HG03095 (cell line): ENCODE measurements at regions not wholly inside any gene's neighbourhood (a gene's known extent, or its start where the extent isn't known, plus 50 kb on each side); places are given as distances from the start of the nearest gene placed in this dataset.
A peak's percentile ranks its signal among the peaks of the same experiment; 100 is the strongest.

ENCODE experiments used
- ATAC-seq: cut with Tn5 transposase; IDR thresholded peaks from one replicate; pipeline ENCODE4 v1.9.1; 2021; ENCODE audit warnings: moderate library complexity; ENCODE audit not compliant: unreplicated experiment

DNA sequence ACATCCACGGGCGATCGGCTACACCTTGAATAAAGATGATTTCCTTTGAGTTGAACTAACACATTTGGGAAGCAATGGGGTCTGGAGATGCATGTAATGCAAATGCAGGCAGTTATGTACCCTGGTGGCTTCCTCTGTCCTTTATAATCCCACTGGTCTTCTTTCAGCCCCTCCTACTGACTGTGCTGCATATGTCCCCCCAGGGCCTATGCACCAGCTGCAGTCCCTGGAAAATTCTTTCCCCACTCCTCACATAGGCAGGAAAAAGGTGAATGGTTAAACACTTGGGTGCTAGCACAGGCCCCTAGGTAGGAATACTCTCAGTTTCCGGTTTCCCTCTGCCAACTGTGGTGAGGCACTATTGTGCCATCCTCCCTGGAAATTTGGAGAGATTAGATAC lies 294.8 kb upstream of the SOX5 start:
- ATAC-seq, result no peak

DNA sequence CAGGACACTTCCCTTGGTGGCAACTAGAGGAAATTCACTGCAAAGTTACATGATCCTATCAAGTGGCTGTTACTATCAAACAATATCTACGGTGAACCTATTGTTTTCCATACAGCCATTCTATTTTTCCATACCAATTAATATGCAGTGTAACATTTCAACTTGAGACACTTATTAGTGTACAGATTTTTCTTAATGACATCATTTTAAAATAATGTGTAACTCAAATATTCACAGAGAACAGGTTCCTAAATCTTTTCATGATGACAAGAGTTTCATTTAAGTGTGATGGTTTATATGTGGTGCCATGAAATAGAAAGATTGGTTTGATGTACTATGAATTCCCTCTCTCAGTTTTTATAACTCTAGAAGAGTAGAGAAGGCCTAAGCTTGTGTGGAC lies 291.2 kb upstream of the SOX5 start:
- no peak for ATAC-seq

DNA sequence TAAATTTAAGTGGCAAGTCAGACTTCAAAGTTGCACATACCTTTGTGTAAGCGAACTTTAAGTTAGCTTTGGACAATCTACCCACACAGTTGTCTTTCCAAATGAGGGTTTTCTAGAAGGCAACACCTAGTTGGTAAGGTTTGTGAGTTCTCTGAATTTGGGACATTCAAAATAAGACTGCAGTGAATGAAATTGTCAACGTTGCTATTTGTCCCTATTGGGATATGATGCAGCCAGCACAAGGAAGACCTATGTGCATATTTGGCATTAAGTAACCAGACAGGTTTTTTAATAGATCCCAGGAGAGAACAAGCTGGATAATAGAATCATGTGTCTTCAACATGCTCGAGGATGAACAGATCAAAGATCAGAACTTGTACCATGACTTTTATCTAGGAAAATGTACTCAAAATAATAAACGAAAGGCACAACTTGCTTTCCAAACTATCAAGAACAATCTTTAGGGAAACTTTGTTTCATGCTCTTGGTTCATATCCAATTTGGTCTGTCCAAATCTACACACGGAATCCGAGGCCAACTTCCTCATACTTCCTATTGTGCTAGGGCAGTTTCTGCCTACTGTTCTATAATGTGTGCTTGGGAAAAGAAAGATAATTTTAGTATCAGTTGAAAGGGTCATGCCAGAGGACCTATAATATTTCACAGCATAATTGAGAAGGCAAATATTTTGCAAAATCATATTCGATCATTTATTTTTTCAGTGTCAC lies 284.2 kb upstream of the SOX5 start:
- ATAC-seq, result no peak

DNA sequence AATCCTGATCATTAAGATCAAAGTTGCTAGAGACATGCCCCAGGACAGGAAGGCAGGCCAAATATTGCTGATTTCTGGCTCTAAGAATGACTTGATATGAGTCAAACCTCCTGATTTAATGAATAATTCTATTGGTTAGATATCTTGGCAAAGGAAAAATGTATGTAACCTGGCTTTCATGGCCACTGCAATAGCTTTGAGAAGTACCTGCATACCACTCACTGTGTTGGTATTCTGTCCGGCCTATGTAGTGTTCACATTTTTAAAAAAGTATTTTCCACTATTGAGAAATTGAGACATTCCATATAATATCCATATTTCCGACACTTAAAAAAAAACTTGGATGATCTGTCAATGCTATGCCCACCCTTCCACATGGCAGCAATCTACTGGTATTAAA lies 283.1 kb upstream of the SOX5 start:
- ATAC-seq, result no peak

DNA sequence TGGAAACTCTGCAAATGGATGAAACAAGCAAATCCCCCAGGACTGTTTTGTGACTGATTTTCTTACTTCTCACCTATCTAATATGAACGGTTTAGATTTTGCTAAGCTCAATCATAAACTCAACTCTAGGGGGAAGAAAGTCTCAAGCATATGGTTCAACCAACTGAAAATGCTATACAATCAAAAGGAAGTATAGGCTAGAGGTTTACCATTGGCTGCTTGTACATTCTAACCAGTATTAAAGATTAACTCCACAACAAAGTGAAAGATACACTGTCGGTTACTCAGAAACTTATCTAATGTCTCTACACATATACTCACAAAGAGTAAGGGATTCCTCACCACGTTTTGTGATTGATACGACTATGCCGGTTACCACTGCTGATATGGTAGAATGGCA lies 281.8 kb upstream of the SOX5 start:
- peak; percentile 81 for ATAC-seq

DNA sequence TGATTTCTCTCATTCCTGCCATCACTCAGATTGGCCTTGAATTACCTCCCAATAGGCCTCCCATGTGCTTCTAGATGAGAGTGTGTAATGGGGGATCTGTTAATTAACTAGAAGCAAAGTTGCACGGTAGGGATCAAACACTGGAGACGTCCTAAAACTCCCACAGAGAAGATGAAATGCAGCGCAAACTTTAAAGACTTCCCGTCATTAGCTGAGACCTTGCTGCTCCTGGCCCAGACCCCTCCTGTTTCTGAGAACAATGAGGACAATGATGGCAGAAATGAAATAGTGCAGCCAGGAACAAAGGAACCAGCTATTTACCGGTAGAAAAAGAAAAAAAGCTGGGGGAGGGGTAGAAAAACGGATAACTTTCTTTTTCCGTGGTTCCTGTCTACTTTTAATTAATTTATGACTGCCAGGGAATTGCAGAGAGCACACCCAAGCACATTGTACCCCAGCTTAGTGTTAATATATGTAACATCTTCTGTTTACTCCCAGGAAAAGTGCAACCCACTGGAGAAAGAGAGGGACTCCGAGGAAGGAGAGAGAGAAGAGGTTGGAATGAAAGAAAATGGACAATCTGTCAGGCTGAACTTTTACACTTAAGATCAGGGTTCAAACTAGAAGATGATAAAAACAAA lies 280.7 kb upstream of the SOX5 start:
- ATAC-seq, result no peak

DNA sequence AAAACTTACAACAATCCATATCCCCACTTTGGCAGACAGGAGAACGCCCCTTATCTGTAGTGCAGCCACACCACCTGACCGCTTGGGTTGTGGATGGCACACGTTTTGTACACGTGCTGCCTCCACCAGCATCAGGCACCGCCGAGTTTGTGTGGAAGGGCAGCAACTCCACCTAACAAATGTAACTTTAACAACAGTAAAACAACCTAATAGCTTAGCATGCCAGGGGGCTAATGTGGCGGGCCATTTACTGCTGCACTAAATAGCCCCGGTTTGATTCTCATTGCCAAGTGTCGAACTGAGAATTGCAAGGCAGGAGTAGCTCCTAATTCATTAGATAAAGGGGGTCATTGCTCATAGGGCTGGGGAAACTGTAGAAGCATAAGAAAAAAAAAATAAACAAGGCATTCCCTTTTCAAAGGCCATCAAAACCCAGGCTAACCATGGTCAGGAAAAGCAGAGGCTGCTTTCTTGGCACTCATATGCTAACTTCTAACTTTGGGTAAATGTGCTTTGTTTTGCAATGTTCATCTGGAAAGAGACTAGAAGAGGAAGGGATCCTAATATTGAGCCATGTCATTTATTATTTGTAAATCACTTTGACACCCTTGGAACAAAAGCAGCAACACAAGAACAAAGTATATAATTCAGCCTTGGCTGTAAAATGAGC lies 279.7 kb upstream of the SOX5 start:
- no peak for ATAC-seq

DNA sequence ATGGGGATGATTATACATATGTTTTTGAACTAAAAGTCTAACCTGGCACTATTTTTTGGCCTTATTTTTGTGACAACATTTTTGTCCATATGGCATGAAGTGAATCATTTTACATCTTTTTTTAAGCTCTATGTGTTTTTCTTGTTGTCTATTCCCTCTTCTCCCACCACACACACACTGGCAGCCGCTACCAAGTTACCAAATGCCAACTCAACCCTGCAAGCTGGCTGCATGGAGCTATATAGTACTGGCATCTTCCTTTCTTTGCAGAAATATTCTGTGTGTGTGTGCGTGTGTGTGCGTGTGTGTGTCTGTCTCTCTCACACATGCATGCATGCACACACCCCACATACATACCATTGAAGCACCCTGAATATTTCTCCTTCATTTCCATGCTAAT lies 278.9 kb upstream of the SOX5 start:
- ATAC-seq, result no peak

DNA sequence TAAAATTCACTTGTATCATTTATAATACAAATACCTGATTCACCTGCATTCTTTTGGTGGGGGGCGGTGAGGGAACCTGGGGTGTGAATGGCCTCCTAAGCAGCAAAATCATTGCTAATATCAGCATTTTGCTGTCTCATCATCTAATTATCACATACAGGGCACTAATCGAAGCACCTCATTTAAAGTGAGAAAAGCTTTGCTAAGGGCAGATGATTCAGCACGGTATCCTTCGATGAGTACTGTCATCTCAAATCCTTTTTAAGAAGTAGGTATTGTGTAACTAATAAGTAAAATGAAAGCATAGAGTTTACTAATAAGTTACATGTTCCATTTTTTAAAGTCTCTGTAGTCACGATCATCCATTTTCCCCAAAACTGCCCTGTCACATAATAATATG lies 278.1 kb upstream of the SOX5 start:
- ATAC-seq, result no peak

DNA sequence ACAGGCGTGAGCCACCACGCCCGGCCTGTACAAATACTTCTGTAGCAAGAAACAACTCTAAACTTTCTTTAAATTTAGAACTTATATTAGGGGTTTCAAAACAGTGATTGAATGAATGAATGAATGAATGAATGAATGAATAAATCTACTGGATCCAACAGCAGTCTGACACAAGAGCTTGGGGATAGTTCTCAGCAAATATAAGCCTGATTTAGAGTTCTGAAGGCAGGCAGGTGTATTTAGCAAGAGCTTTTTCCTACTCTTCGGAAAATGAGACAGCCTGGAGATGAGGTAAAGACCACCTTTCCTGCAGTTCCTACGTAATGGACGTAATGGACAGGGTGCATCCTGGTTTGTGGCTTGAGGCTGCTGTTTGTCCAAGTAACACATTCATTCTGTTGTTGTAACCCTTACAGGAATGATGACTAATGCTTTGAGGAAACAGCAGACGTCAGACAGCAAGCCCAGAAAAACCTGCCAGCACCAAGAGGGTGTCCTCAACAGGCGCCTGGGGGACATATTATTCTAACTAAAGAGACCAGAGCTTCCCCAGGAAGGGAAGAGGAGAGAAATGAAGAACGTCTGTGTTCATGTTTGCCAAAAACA lies 277.4 kb upstream of the SOX5 start:
- ATAC-seq, result no peak

DNA sequence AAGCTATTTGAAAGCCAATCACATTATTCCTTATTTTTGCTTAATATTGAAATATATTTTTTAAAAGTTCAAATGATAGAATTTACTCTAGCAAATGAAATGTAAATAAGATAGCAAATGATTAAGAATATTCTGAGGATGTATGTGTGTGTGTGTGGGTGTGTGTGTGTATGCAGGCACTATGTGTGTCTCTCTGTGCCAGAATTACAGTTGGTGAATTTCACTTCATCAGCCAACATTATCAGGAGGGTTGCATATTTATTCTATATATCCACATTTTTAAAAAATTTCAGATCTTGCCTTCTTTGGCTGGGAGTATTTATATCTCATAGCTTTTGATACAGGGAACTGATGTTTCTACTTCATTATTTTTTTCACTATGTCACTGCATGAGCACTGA lies 274.9 kb upstream of the SOX5 start:
- no peak for ATAC-seq

DNA sequence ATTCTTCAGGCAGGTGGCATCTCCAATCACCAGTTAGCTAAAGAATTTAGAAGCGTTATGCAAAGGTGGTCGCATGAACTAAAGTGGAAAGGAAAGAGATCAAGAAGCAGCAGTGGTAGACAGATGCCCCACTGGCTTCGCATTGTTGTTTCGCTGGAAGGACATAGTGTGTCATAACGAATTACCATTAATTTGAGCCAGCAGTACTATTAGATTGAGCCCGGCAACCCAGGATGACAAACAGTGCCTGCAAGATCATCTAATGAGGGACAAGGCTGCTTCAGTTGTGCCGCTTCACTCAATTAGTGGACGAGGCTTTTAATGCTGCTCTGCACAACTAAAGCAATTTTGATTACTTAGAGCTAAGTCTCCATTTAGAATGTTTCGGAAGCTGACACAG lies 274.5 kb upstream of the SOX5 start:
- ATAC-seq, result no peak

DNA sequence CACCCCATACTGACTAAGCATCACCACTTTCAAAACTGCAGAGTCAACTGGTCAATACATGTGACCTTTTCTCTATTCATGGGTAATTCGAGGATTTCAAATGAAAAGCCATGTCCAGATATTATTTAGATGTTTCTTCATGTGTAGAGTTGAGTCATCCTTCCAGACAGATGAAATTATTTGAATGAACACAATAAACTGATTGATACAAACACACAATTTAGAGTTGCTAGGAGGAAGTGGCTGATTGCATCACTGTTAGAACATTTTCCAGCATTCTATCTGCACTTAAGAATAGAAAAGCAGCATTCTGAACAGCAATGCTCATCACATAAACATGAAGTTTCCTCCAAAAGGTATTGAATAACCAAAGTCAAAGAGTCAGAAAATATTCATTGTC lies 273.5 kb upstream of the SOX5 start:
- no peak for ATAC-seq

DNA sequence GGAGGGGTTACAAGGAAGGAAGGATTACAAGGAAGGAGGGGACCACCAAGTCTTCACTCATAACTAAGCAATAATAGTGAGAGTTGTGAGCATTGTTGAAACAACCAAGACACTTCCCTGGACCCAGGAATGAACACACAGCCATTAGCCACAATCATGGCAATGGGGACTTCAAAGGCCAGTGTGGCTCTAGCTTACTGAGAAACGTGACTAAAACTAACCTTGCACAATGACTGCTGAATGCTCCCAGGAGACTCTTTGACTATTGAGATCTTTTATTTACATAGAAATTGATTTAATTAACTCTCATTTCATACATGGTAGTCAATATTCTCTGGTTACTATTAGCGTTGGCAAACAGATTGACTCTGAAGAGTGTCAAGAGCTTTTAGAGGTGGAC lies 263.0 kb upstream of the SOX5 start:
- ATAC-seq, result no peak

DNA sequence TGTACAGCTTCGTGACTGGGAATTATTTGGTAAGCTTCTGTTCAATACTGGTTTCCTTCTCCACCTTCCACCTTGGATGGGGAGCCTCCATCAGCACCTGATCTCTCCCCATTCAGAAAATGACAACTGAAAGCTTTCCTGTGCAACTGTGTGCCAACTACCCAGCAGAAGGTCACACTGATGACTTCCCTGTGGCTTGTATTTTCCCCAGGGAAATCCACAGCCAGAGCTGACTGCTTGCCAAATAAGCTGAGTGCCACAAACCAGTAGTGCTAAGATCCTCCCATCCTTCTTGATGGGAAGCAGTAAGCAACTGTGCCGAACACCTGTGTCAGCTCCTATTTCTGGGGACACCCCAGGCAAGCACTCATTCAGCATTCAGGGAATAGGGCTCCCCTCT lies 257.2 kb upstream of the SOX5 start:
- no peak for ATAC-seq

DNA sequence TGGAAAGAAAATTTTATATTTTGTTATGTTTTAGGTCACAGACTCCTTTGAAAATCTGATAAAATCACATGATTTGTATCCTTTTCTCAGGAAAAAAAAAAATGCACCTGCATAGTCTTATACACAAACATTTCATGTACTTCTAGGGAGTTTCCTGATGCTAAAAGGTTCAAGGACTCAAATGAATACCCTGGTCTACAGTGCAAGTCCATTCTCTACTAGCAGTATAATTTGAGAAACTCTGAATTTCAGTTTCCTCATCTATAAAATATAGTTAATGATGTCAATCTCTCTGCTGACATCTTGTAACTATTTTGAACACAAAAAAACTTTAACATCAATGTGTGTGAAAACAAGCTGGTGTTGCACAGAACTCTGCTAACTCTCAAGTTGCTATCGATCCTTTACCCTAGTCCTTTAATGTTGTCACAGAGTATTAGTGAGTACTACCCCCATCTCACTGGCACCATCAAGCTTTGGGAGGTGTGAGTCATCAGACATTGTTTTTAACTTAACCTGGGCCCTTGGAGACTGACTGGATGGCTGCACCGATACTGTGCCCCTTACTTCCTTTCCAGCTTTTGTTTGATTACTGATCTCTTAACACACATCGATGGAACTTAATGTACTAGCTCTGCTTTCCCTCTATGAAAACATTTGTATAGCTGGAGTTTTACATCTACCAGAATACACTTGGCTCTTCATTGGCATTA lies 251.9 kb upstream of the SOX5 start:
- ATAC-seq, result no peak

DNA sequence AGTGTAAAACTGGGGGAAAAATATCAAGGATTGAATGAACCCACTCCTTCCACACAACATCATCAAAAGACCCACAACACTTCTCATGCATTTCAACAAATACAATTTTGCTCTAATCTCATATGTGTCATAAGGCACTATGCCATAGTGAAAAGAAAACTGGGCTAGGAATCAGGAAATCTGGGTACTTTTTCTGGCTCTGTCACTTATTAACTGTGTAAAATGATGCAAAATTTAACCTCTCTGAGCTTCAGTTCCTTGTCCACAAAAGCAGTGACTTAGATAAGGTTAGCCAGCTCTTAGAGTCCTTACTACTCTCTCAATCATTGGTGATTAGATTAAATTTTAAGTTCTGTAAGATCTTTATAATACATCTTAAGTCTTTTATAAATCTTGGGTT lies 250.5 kb upstream of the SOX5 start:
- no peak for ATAC-seq

DNA sequence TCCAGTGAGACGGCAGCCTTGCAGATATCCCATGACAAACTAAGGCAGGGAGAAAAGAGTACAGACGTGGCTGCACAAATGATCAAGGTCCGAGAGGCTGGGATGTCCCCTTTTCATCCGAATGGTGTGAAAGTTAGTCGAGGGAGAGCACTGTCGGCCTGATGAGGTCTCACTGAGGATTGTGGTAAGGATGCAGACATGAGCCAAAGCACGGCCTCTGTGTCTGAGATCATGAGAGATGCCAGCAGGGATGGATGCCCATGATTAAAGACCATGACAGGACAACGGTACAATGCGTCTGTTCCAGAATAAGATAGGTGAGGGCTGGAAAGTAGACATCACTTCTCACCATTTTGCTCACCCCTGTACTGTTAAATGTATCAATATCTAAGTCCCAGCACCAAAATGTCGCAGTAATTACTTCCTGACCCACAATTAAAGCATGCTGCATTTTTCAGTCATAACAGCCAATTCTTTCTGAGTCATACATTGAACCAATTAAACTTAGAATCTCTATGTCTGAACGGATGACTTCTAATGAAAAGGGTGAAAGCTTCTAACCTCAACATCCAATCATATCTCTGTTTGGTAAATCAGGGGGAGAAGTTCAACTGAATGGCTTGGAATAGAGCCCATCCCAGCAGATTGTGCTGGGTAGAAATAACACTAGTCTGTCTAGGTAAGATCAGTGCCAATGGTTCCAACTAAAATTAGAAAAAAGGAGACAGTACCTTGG lies 249.6 kb upstream of the SOX5 start:
- ATAC-seq, result no peak

DNA sequence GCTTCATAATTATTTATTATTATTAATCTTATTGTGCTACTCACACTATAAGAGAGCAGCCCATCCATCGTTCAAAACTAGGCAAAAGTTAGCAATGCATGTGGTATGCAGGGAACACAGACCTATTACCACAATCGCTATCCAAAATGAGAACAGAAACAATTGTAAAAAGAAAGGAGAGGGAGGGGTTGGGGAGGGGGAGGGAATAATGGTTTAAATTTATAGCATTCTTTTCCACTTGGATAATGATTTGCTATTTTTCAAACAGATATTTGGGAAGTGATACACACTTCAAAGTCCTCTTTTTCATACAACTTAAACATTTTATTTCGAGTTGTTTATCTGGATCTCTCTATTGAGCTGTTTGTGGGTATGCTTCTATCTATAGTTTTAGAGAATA lies 248.6 kb upstream of the SOX5 start:
- no peak for ATAC-seq

DNA sequence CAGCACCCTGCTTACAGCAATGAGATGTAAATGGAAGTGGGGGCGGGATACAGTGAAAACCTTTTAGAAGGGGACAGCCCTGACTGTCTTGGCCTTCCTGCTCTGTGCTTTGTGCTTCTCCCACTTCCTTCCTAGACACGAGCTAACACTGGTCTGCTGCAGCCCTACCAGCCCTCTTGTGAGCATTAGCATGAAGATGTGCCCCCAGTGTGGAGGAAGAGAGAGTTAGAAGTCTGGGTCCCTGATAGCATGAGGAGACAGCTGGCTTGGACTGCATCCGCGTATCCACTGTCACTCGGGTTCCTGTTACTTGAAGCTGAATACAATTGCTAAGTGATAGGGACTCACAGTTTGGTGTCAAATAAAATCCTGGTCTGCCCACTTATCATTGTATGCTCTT lies 248.1 kb upstream of the SOX5 start:
- ATAC-seq, result no peak

DNA sequence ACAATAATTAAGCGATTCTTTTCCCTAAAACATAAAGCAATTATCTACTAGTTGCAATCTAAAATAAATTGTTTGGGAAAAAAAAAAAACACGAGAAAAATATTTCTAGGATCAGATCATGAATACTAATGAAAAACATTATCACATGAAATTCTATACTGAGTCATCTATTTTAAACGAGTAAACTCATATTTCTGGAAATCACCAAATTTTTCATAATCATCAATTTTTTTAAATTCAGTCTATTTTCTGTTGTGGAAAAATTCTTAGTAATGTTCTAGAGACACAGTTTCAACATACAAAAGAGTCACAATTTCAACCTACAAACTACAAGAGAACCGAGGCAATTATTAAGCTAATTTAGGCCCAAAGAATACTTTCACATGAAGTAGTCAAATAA lies 245.6 kb upstream of the SOX5 start:
- no peak for ATAC-seq
